ENCODE measurements at regions not wholly inside any gene's neighbourhood (a gene's known extent, or its start where the extent isn't known, plus 50 kb on each side); places are given as distances from the start of the nearest gene placed in this dataset.

DNA sequence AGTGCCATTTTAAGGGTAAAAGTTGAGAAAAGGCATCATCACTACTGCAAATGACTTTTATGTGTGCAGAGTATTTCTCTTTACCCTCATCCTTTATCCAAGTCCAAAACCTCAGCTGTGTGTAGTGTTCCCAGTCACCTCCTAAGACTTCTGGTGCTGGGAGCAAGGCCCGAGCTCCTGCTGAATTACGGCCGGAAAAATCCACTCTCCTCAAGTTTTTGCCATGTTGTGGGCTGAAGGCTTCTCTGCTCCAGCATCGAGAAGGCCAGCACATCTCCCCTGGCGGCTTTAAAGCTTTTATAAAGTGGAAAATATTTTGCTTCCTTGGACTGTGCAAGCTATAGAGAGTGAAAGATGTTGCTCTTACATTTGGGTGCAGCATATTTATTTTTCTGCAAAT is 153.2 kb upstream of the THBS2 start:
- H3K36me3 ChIP-seq (ENCODE audit: control insufficient read depth, insufficient read depth, low read length) = no peaks in the 10 kb centered on the region
- no peaks in the 10 kb centered on the region for H3K27me3 ChIP-seq (ENCODE audit: control insufficient read depth, insufficient read depth, low read length)
- no peak overlapping the region for H3K4me3 ChIP-seq (ENCODE audit: low read length)
- Mint-ChIP-seq H3K27me3 (ENCODE audit: low read depth in 2 of 2) (peaks cover 22 to 48% of the 10 kb centered on the region in 2 donors), H3K27ac (no peak overlapping the region), H3K4me3 (no peak overlapping the region), H3K9me3 (no peaks in the 10 kb centered on the region), H3K4me1 (no peaks in the 10 kb centered on the region), H3K36me3 (no peaks in the 10 kb centered on the region)
- 87% methylated on average over 5 of the region's 5 CpGs for WGBS (ENCODE audit: insufficient coverage)
- intact Hi-C loops (cut with micrococcal nuclease) = no loop called here
- DNase-seq (no peak), ATAC-seq (no peak)
- H3K4me1 ChIP-seq (ENCODE audit: control insufficient read depth, insufficient read depth, low read length) = no peaks in the 10 kb centered on the region
- TF ChIP-seq, protein P1, sequence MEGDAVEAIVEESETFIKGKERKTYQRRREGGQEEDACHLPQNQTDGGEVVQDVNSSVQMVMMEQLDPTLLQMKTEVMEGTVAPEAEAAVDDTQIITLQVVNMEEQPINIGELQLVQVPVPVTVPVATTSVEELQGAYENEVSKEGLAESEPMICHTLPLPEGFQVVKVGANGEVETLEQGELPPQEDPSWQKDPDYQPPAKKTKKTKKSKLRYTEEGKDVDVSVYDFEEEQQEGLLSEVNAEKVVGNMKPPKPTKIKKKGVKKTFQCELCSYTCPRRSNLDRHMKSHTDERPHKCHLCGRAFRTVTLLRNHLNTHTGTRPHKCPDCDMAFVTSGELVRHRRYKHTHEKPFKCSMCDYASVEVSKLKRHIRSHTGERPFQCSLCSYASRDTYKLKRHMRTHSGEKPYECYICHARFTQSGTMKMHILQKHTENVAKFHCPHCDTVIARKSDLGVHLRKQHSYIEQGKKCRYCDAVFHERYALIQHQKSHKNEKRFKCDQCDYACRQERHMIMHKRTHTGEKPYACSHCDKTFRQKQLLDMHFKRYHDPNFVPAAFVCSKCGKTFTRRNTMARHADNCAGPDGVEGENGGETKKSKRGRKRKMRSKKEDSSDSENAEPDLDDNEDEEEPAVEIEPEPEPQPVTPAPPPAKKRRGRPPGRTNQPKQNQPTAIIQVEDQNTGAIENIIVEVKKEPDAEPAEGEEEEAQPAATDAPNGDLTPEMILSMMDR (IDR thresholded peaks at IDR 0.05) = no peak
- H3K27ac ChIP-seq (ENCODE audit: low read length) = no peak overlapping the region
- H3K9me3 ChIP-seq (ENCODE audit: control insufficient read depth, insufficient read depth, low read length) = no peaks in the 10 kb centered on the region

DNA sequence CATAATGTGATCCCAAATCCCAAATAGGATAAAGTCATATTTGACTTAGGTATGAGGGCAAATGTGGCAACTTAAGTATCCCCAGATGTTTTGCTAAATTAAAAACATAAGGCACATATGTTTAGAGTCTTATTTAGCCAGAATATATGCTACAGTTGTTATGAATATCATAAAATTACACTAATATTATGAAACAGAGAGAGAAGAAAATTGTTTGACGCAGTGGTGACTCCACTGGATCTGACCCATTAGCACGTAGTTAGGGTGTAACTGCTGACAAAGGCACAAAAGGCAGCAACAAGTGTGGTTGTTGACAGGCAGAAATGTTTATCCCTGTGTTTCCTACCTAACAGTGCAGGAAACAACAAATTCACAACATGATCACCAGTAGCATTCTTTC is 152.4 kb upstream of the THBS2 start:
- 97% methylated on average over 2 of the region's 2 CpGs for WGBS (ENCODE audit: insufficient coverage)
- Mint-ChIP-seq H3K27ac (no peak overlapping the region), H3K4me1 (no peaks in the 10 kb centered on the region), H3K9me3 (no peaks in the 10 kb centered on the region), H3K27me3 (ENCODE audit: low read depth in 2 of 2) (peaks cover 24 to 46% of the 10 kb centered on the region in 2 donors), H3K36me3 (no peaks in the 10 kb centered on the region), H3K4me3 (no peak overlapping the region)
- intact Hi-C loops (cut with micrococcal nuclease) = no loop called here
- H3K4me1 ChIP-seq (ENCODE audit: control insufficient read depth, insufficient read depth, low read length) = no peaks in the 10 kb centered on the region
- TF ChIP-seq, protein P1 (IDR thresholded peaks at IDR 0.05) = no peak
- ATAC-seq = no peak
- no peak overlapping the region for H3K27ac ChIP-seq (ENCODE audit: low read length)
- no peak overlapping the region for H3K4me3 ChIP-seq (ENCODE audit: low read length)
- H3K36me3 ChIP-seq (ENCODE audit: control insufficient read depth, insufficient read depth, low read length) = no peaks in the 10 kb centered on the region
- H3K9me3 ChIP-seq (ENCODE audit: control insufficient read depth, insufficient read depth, low read length) = no peaks in the 10 kb centered on the region
- no peak for DNase-seq
- no peaks in the 10 kb centered on the region for H3K27me3 ChIP-seq (ENCODE audit: control insufficient read depth, insufficient read depth, low read length)

DNA sequence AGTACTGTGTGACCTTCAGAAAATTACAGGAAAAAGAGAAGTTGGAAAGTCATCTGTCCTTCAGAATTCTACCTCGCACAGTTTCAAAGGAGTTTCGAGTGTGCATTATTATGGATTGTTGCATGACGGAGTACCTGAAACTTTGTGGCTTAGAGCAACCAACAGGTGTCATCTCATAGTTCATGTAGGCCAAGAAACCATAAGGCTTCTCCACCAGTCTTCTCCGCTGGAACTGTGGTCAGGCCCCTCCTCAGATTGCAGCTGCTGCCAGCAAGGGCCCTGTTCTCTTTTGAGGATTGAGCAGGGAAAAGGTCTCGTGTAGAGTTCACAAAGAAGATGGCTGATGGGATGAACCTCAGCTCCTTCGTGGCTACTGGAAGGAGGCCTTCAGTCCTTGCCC is 151.2 kb upstream of the THBS2 start:
- Mint-ChIP-seq H3K36me3 (no peaks in the 10 kb centered on the region), H3K27ac (no peak overlapping the region), H3K9me3 (no peaks in the 10 kb centered on the region), H3K27me3 (ENCODE audit: low read depth in 2 of 2) (peaks cover 20 to 37% of the 10 kb centered on the region in 2 donors), H3K4me1 (no peaks in the 10 kb centered on the region), H3K4me3 (no peak overlapping the region)
- H3K9me3 ChIP-seq (ENCODE audit: control insufficient read depth, insufficient read depth, low read length) = no peaks in the 10 kb centered on the region
- no peak overlapping the region for H3K4me3 ChIP-seq (ENCODE audit: low read length)
- no peaks in the 10 kb centered on the region for H3K27me3 ChIP-seq (ENCODE audit: control insufficient read depth, insufficient read depth, low read length)
- H3K36me3 ChIP-seq (ENCODE audit: control insufficient read depth, insufficient read depth, low read length) = no peaks in the 10 kb centered on the region
- ATAC-seq = no peak
- TF ChIP-seq, protein P1 (IDR thresholded peaks at IDR 0.05) = no peak
- intact Hi-C loops (cut with micrococcal nuclease) = no loop called here
- no peaks in the 10 kb centered on the region for H3K4me1 ChIP-seq (ENCODE audit: control insufficient read depth, insufficient read depth, low read length)
- WGBS (ENCODE audit: insufficient coverage) = 90% methylated on average over 6 of the region's 6 CpGs
- no peak for DNase-seq
- H3K27ac ChIP-seq (ENCODE audit: low read length) = no peak overlapping the region

DNA sequence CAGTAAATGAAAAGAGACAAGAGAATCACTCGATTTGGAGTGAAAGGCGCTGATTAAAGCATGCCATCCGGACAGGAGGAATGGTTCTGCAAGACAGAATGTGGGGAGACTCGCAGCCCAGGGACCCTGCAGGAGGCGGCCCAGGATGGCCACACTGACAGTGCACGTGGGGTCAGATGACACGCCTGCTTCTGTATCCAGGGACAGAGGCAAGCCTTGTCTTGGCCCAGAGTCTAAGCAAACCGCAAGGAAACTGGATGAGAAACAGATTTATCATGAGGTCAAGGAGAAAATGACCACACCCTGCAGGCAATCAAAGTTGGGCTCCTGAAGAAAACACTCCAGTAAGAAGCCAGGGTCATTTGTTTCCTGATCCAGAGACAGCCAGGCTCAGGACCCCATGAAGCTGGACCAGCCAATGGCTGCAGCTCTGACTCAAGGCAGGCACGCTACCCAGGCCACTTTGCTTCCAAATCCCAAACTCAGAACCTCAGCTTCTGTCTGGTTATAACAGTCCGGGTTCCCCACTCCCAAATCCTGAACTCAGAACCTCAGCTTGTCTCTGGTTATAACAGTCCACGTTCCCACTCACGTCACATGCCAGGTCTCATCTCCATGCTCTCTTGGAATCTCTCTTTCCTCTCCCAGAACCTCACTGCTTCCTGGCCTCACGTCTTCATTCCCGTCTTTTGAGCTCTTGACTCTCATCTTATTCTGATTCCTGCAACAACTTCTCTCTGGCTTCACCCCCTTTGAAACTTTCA is 144.9 kb upstream of the THBS2 start:
- Mint-ChIP-seq H3K27ac (no peak overlapping the region), H3K36me3 (no peaks in the 10 kb centered on the region), H3K9me3 (no peaks in the 10 kb centered on the region), H3K4me1 (no peaks in the 10 kb centered on the region), H3K27me3 (ENCODE audit: low read depth in 2 of 2) (peaks cover 10 to 13% of the 10 kb centered on the region in 2 donors), H3K4me3 (no peak overlapping the region)
- H3K27ac ChIP-seq (ENCODE audit: low read length) = no peak overlapping the region
- intact Hi-C loops (cut with micrococcal nuclease) = no loop called here
- no peak for ATAC-seq
- 78% methylated on average over 14 of the region's 14 CpGs for WGBS (ENCODE audit: insufficient coverage)
- TF ChIP-seq, protein P1 (IDR thresholded peaks at IDR 0.05) = no peak
- no peaks in the 10 kb centered on the region for H3K27me3 ChIP-seq (ENCODE audit: control insufficient read depth, insufficient read depth, low read length)
- no peak for DNase-seq
- no peaks in the 10 kb centered on the region for H3K9me3 ChIP-seq (ENCODE audit: control insufficient read depth, insufficient read depth, low read length)
- H3K36me3 ChIP-seq (ENCODE audit: control insufficient read depth, insufficient read depth, low read length) = no peaks in the 10 kb centered on the region
- no peak overlapping the region for H3K4me3 ChIP-seq (ENCODE audit: low read length)
- no peaks in the 10 kb centered on the region for H3K4me1 ChIP-seq (ENCODE audit: control insufficient read depth, insufficient read depth, low read length)
